ENCODE measurements at regions not wholly inside any gene's neighbourhood (a gene's known extent, or its start where the extent isn't known, plus 50 kb on each side); places are given as distances from the start of the nearest gene placed in this dataset.

GRCh38 chr21:31577271-31577670 is 82.2 kb upstream of the SOD1 start:
- TF ChIP-seq TOX (CRISPR knock-in tag; IDR thresholded peaks at IDR 0.05; ENCODE audit: borderline replicate concordance), result no peak
- TF ChIP-seq SNAI2 (CRISPR knock-in tag; IDR thresholded peaks at IDR 0.05), result no peak
- TF ChIP-seq TSHZ2 (CRISPR knock-in tag; IDR thresholded peaks at IDR 0.05), result no peak
- TF ChIP-seq, protein P1, sequence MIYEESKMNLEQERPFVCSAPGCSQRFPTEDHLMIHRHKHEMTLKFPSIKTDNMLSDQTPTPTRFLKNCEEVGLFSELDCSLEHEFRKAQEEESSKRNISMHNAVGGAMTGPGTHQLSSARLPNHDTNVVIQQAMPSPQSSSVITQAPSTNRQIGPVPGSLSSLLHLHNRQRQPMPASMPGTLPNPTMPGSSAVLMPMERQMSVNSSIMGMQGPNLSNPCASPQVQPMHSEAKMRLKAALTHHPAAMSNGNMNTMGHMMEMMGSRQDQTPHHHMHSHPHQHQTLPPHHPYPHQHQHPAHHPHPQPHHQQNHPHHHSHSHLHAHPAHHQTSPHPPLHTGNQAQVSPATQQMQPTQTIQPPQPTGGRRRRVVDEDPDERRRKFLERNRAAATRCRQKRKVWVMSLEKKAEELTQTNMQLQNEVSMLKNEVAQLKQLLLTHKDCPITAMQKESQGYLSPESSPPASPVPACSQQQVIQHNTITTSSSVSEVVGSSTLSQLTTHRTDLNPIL (CRISPR knock-in tag; IDR thresholded peaks at IDR 0.05; ENCODE audit: low read depth), result no peak
- no peak for TF ChIP-seq ZFP3 (CRISPR knock-in tag; IDR thresholded peaks at IDR 0.05)
- TF ChIP-seq, protein P2, sequence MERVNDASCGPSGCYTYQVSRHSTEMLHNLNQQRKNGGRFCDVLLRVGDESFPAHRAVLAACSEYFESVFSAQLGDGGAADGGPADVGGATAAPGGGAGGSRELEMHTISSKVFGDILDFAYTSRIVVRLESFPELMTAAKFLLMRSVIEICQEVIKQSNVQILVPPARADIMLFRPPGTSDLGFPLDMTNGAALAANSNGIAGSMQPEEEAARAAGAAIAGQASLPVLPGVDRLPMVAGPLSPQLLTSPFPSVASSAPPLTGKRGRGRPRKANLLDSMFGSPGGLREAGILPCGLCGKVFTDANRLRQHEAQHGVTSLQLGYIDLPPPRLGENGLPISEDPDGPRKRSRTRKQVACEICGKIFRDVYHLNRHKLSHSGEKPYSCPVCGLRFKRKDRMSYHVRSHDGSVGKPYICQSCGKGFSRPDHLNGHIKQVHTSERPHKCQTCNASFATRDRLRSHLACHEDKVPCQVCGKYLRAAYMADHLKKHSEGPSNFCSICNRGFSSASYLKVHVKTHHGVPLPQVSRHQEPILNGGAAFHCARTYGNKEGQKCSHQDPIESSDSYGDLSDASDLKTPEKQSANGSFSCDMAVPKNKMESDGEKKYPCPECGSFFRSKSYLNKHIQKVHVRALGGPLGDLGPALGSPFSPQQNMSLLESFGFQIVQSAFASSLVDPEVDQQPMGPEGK (CRISPR knock-in tag; IDR thresholded peaks at IDR 0.05; ENCODE audit: borderline replicate concordance), result no peak

Measured in SK-N-SH treated with all-trans-retinoic acid at 6 μM for 48 hours (cell line).